Neural cell (in vitro differentiated cells): ENCODE measurements at regions not wholly inside any gene's neighbourhood (a gene's known extent, or its start where the extent isn't known, plus 50 kb on each side); places are given as distances from the start of the nearest gene placed in this dataset.

Experiments
- H2AFZ ChIP-seq: fragments of 200-600, 300-800 bp; sonication (generic), shearing (Covaris generic); 2 replicates; pipeline ENCODE4 v1.6.0; 2014; ENCODE audit warnings: low read depth, mild to moderate bottlenecking, antibody characterized with exemption, low read length, moderate library complexity
- H3F3A ChIP-seq: fragments of 200-600 bp; shearing (Covaris generic); 2 replicates; pipeline ENCODE4 v1.6.1; 2016; ENCODE audit warnings: mild to moderate bottlenecking, moderate library complexity, mixed read lengths, antibody characterized with exemption, low read length; ENCODE audit not compliant: insufficient read depth, poor library complexity, severe bottlenecking
- H3K27ac ChIP-seq: fragments of 200-600, 300-800 bp; sonication (generic), shearing (Covaris generic); 2 replicates; pipeline ENCODE4 v1.5.1; 2014; ENCODE audit warnings: mild to moderate bottlenecking, low read length, moderate library complexity
- H3K27me3 ChIP-seq: fragments of 300-800, 200-600 bp; sonication (generic), shearing (Covaris generic); 2 replicates; pipeline ENCODE4 v1.6.0; 2014; ENCODE audit warnings: mild to moderate bottlenecking, low read depth, low read length, moderate library complexity; ENCODE audit not compliant: insufficient read depth
- H3K36me3 ChIP-seq: fragments of 300-800, 200-600 bp; sonication (generic), shearing (Covaris generic); 2 replicates; pipeline ENCODE4 v1.5.1; 2014; ENCODE audit warnings: mild to moderate bottlenecking, antibody characterized with exemption, low read length, moderate library complexity; ENCODE audit not compliant: insufficient read depth
- H3K4me2 ChIP-seq: fragments of 300-800, 200-600 bp; sonication (generic), shearing (Covaris generic); 2 replicates; pipeline ENCODE4 v1.6.0; 2014; ENCODE audit warnings: mild to moderate bottlenecking, low read length
- H3K4me3 ChIP-seq: fragments of 300-800, 200-600 bp; sonication (generic), shearing (Covaris generic); 2 replicates; pipeline ENCODE4 v1.5.1; 2014; ENCODE audit warnings: mild to moderate bottlenecking, low read length, moderate library complexity
- H3K79me2 ChIP-seq: fragments of 200-600 bp; shearing (Covaris generic); replicated peaks from 2 replicates; pipeline ENCODE4 v1.6.0; 2014; ENCODE audit warnings: mild to moderate bottlenecking, low read length, moderate library complexity; ENCODE audit not compliant: insufficient read depth
- H3K9ac ChIP-seq: fragments of 300-800, 200-600 bp; sonication (generic), shearing (Covaris generic); 2 replicates; pipeline ENCODE4 v1.6.1; 2016; ENCODE audit warnings: mild to moderate bottlenecking, low read length, mixed read lengths
- H3K9me2 ChIP-seq: fragments of 200-600 bp; shearing (Covaris generic); 2 replicates; pipeline ENCODE4 v1.6.1; 2016; ENCODE audit warnings: mild to moderate bottlenecking, low read length, mixed read lengths; ENCODE audit not compliant: insufficient read depth
- H3K9me3 ChIP-seq: fragments of 200-600, 300-800 bp; sonication (generic), shearing (Covaris generic); 2 replicates; pipeline ENCODE4 v1.6.1; 2016; ENCODE audit warnings: mild to moderate bottlenecking, mixed run types, low read length, moderate library complexity, mixed read lengths
- H4K20me1 ChIP-seq: fragments of 200-600 bp; shearing (Covaris generic); 2 replicates; pipeline ENCODE4 v1.6.1; 2016; ENCODE audit warnings: mild to moderate bottlenecking, mixed run types; ENCODE audit not compliant: insufficient read depth
- CTCF ChIP-seq: fragments of 450-650 bp; IDR thresholded peaks from 2 replicates; pipeline ENCODE4 v1.5.1; 2014; ENCODE audit warnings: antibody characterized with exemption, mild to moderate bottlenecking, moderate library complexity; ENCODE audit not compliant: poor library complexity, severe bottlenecking
- EP300 ChIP-seq: fragments of 450-650 bp; conservative IDR thresholded peaks from 2 replicates; pipeline ENCODE4 v1.6.1; 2014; ENCODE audit warnings: antibody characterized with exemption, mild to moderate bottlenecking, moderate library complexity; ENCODE audit not compliant: poor library complexity, severe bottlenecking
- EZH2 ChIP-seq: fragments of 200-600, 300-800 bp; shearing (Covaris generic), sonication (generic); IDR thresholded peaks from 2 replicates; pipeline ENCODE4 v1.6.1; 2014; ENCODE audit warnings: antibody characterized with exemption, low read length, borderline replicate concordance, mild to moderate bottlenecking; ENCODE audit not compliant: insufficient read depth, poor library complexity, severe bottlenecking
- MXI1 ChIP-seq: fragments of 450-650 bp; conservative IDR thresholded peaks from 2 replicates; pipeline ENCODE4 v1.6.1; 2014; ENCODE audit warnings: antibody characterized with exemption, mild to moderate bottlenecking; ENCODE audit not compliant: poor library complexity, severe bottlenecking
- POLR2AphosphoS5 ChIP-seq: IDR thresholded peaks from 2 replicates; pipeline ENCODE4 v1.6.1; 2012
- RAD21 ChIP-seq: fragments of 450-650 bp; conservative IDR thresholded peaks from 2 replicates; pipeline ENCODE4 v1.6.1; 2014; ENCODE audit warnings: antibody characterized with exemption, mild to moderate bottlenecking, moderate library complexity
- REST ChIP-seq: IDR thresholded peaks from 2 replicates; pipeline ENCODE4 v1.6.1; 2012; ENCODE audit warnings: borderline replicate concordance
- SMC3 ChIP-seq: fragments of 450-650 bp; conservative IDR thresholded peaks from 2 replicates; pipeline ENCODE4 v1.6.1; 2014; ENCODE audit warnings: antibody characterized with exemption, mild to moderate bottlenecking, moderate library complexity; ENCODE audit not compliant: poor library complexity
- TAF1 ChIP-seq: IDR thresholded peaks from 2 replicates; pipeline ENCODE4 v1.6.1; 2012; ENCODE audit warnings: low read depth

GRCh38 chr18:73750052-73750451, 397.6 kb downstream of the FBXO15 start:
- no peaks in the 10 kb centered on the region for H3F3A ChIP-seq
- H3K79me2 ChIP-seq, result no peaks in the 10 kb centered on the region

GRCh38 chr18:73749304-73749703, 398.3 kb downstream of the FBXO15 start:
- Histone ChIP-seq H3K36me3 (no peaks in the 10 kb centered on the region), H3K9me3 (no peaks in the 10 kb centered on the region), H4K20me1 (no peaks in the 10 kb centered on the region), H3K4me2 (no peak overlapping the region), H3K27ac (no peak overlapping the region), H2AFZ (no peak overlapping the region), H3K79me2 (no peaks in the 10 kb centered on the region), H3K27me3 (no peaks in the 10 kb centered on the region), H3F3A (no peaks in the 10 kb centered on the region), H3K9me2 (no peaks in the 10 kb centered on the region), H3K4me3 (no peak overlapping the region), H3K9ac (no peak overlapping the region)
- TF ChIP-seq RAD21, result no peak
- no peak for TF ChIP-seq TAF1
- no peak for TF ChIP-seq EZH2
- no peak for TF ChIP-seq POLR2AphosphoS5
- no peak for TF ChIP-seq SMC3
- no peak for TF ChIP-seq REST
- no peak for TF ChIP-seq CTCF

More at GRCh38 chr18:73750052-73750451, 397.6 kb downstream of the FBXO15 start:
- no peaks in the 10 kb centered on the region for H3K9me3 ChIP-seq
- no peak overlapping the region for H3K4me3 ChIP-seq
- no peaks in the 10 kb centered on the region for H4K20me1 ChIP-seq
- H3K9me2 ChIP-seq, result no peaks in the 10 kb centered on the region
- no peaks in the 10 kb centered on the region for H3K36me3 ChIP-seq
- H3K27me3 ChIP-seq, result no peaks in the 10 kb centered on the region
- H3K27ac ChIP-seq, result no peak overlapping the region
- H3K4me2 ChIP-seq, result no peak overlapping the region
- no peak for TF ChIP-seq CTCF
- TF ChIP-seq MXI1, result no peak
- no peak for TF ChIP-seq RAD21
- TF ChIP-seq EP300, result no peak
- no peak for TF ChIP-seq EZH2
- no peak for TF ChIP-seq TAF1
- TF ChIP-seq SMC3, result no peak
- TF ChIP-seq REST, result no peak
- no peak for TF ChIP-seq POLR2AphosphoS5
- no peak overlapping the region for H2AFZ ChIP-seq
- H3K9ac ChIP-seq, result no peak overlapping the region
